Suprapubic skin (tissue), 4 donors: ENCODE measurements at regions not wholly inside any gene's neighbourhood (a gene's known extent, or its start where the extent isn't known, plus 50 kb on each side); places are given as distances from the start of the nearest gene placed in this dataset.

ENCODE experiments used
- DNase-seq, 2 donors: peaks; one replicate each; pipeline ENCODE4 v3.0.0-alpha.2; 2019; ENCODE audit warnings: low spot score in 2 of 2
- H3K27ac ChIP-seq: fragments of 200-600 bp; sonication (generic); one replicate; pipeline ENCODE4 v1.5.1; 2019
- H3K27me3 ChIP-seq: fragments of 200-600 bp; sonication (generic); one replicate; pipeline ENCODE4 v1.5.1; 2019
- H3K36me3 ChIP-seq: fragments of 200-600 bp; sonication (generic); one replicate; pipeline ENCODE4 v1.5.1; 2019
- H3K4me1 ChIP-seq: fragments of 200-600 bp; sonication (generic); one replicate; pipeline ENCODE4 v1.5.1; 2019
- H3K4me3 ChIP-seq: fragments of 200-600 bp; sonication (generic); one replicate; pipeline ENCODE4 v1.5.1; 2019; ENCODE audit warnings: mild to moderate bottlenecking
- H3K9me3 ChIP-seq: fragments of 200-600 bp; sonication (generic); one replicate; pipeline ENCODE4 v1.5.1; 2019
- CTCF ChIP-seq, 2 donors: fragments of 200-600 bp in 1 of 2; fragments of 450-650 bp in 1 of 2; sonication (generic) in 1 of 2; IDR thresholded peaks; one replicate each; pipeline ENCODE4 v1.5.1; 2016 to 2019; ENCODE audit warnings: antibody characterized with exemption in 2 of 2, mild to moderate bottlenecking in 1 of 2, moderate library complexity in 1 of 2
- EP300 ChIP-seq: sonication (generic); formaldehyde crosslinking; IDR thresholded peaks from one replicate; pipeline ENCODE4 v1.6.1; 2017; ENCODE audit warnings: antibody characterized with exemption
- POLR2A ChIP-seq, 2 donors: fragments of 450-650 bp; IDR thresholded peaks; one replicate each; pipeline ENCODE4 v1.6.1; 2017; ENCODE audit warnings: antibody characterized with exemption in 2 of 2, mild to moderate bottlenecking in 2 of 2, moderate library complexity in 2 of 2
- POLR2AphosphoS5 ChIP-seq, 3 donors: sonication (generic); formaldehyde crosslinking; IDR thresholded peaks; one replicate each; pipeline ENCODE4 v1.6.1; 2017; ENCODE audit warnings: antibody characterized with exemption in 3 of 3
- WGBS: methylation state at CpG from one replicate; pipeline ENCODE4 v1.1.5; 2018; 5-methylcytosine and 5-hydroxymethylcytosine counted together

GRCh38 chrY:14444550-14444949 is 79.8 kb upstream of the NLGN4Y start:
- no peaks in the 10 kb centered on the region for H3K4me1 ChIP-seq
- DNase-seq = no peak
- WGBS = no CpG with 5 or more reads among the region's 4 CpGs
- H3K4me3 ChIP-seq = no peak overlapping the region
- TF ChIP-seq CTCF (IDR thresholded peaks at IDR 0.05) = no peak
- no peak for TF ChIP-seq EP300
- TF ChIP-seq POLR2AphosphoS5 (IDR thresholded peaks at IDR 0.05) = no peak
- TF ChIP-seq POLR2A (IDR thresholded peaks at IDR 0.05) = no peak
- no peak overlapping the region for H3K27ac ChIP-seq
- no peaks in the 10 kb centered on the region for H3K27me3 ChIP-seq
- no peaks in the 10 kb centered on the region for H3K36me3 ChIP-seq
- no peaks in the 10 kb centered on the region for H3K9me3 ChIP-seq

GRCh38 chrY:14468151-14468683 is 56.1 kb upstream of the NLGN4Y start:
- Histone ChIP-seq H3K4me1 (no peaks in the 10 kb centered on the region), H3K27me3 (no peaks in the 10 kb centered on the region), H3K9me3 (no peaks in the 10 kb centered on the region), H3K4me3 (no peak overlapping the region), H3K36me3 (no peaks in the 10 kb centered on the region), H3K27ac (no peak overlapping the region)
- DNase-seq = no peak
- TF ChIP-seq POLR2AphosphoS5 (IDR thresholded peaks at IDR 0.05) (no peak), POLR2A (IDR thresholded peaks at IDR 0.05) (no peak), EP300 (no peak), CTCF (IDR thresholded peaks at IDR 0.05) (no peak)
- WGBS = no CpG with 5 or more reads among the region's 1 CpG

GRCh38 chrY:14472421-14472820 is 51.9 kb upstream of the NLGN4Y start:
- Histone ChIP-seq H3K36me3 (no peaks in the 10 kb centered on the region), H3K27ac (no peak overlapping the region), H3K27me3 (no peaks in the 10 kb centered on the region), H3K9me3 (no peaks in the 10 kb centered on the region), H3K4me1 (no peaks in the 10 kb centered on the region), H3K4me3 (no peak overlapping the region)
- no peak for DNase-seq
- no CpG with 5 or more reads among the region's 3 CpGs for WGBS
- no peak for TF ChIP-seq CTCF (IDR thresholded peaks at IDR 0.05)
- TF ChIP-seq POLR2AphosphoS5 (IDR thresholded peaks at IDR 0.05) = no peak
- TF ChIP-seq POLR2A (IDR thresholded peaks at IDR 0.05) = no peak
- no peak for TF ChIP-seq EP300

- H3K27ac ChIP-seq = no peak overlapping the region
- whole genome bisulfite sequencing = no CpG with 5 or more reads among the region's 3 CpGs
- H3K4me1 ChIP-seq = no peaks in the 10 kb centered on the region
- no peak for DNase-seq
- TF ChIP-seq CTCF (IDR thresholded peaks at IDR 0.05) = no peak
- no peak for TF ChIP-seq POLR2AphosphoS5 (IDR thresholded peaks at IDR 0.05)
- no peak for TF ChIP-seq POLR2A (IDR thresholded peaks at IDR 0.05)
- TF ChIP-seq EP300 = no peak
- H3K9me3 ChIP-seq = no peaks in the 10 kb centered on the region
- no peak overlapping the region for H3K4me3 ChIP-seq
- H3K27me3 ChIP-seq = no peaks in the 10 kb centered on the region
- H3K36me3 ChIP-seq = no peaks in the 10 kb centered on the region
Measured at GRCh38 chrY:14473320-14473719, 51.0 kb upstream of the NLGN4Y start.
